GM23338 (cell line): ENCODE measurements at regions not wholly inside any gene's neighbourhood (a gene's known extent, or its start where the extent isn't known, plus 50 kb on each side); places are given as distances from the start of the nearest gene placed in this dataset.

Source experiments
- ATAC-seq: fragments of 200-7000 bp; cut with Tn5 transposase; 3 replicates; pipeline ENCODE4 v1.9.1; 2020
- DNase-seq: peaks from one replicate; pipeline ENCODE4 v3.0.0-alpha.2; 2015; ENCODE audit warnings: low spot score
- H2AFZ ChIP-seq: fragments of 200-600 bp; sonication (generic); 2 replicates; pipeline ENCODE4 v1.8.0; 2016; ENCODE audit warnings: antibody characterized with exemption, mild to moderate bottlenecking, moderate library complexity
- H3F3A ChIP-seq: fragments of 200-600 bp; sonication (generic); replicated peaks from 2 replicates; pipeline ENCODE4 v1.8.0; 2017; ENCODE audit warnings: antibody characterized with exemption, mixed run types, low read depth
- H3K27ac ChIP-seq: fragments of 200-600 bp; sonication (generic); 2 replicates; pipeline ENCODE4 v1.6.1; 2016; ENCODE audit warnings: low read depth
- H3K27me3 ChIP-seq: fragments of 200-600 bp; sonication (generic); 2 replicates; pipeline ENCODE4 v1.8.0; 2016; ENCODE audit warnings: mild to moderate bottlenecking, mixed run types, moderate library complexity; ENCODE audit not compliant: insufficient read depth
- H3K36me3 ChIP-seq: fragments of 200-600 bp; sonication (generic); 2 replicates; pipeline ENCODE4 v1.8.0; 2016; ENCODE audit warnings: mild to moderate bottlenecking; ENCODE audit not compliant: insufficient read depth
- H3K4me1 ChIP-seq: fragments of 200-600 bp; sonication (generic); 2 replicates; pipeline ENCODE4 v1.8.0; 2016; ENCODE audit warnings: mild to moderate bottlenecking, moderate library complexity; ENCODE audit not compliant: insufficient read depth
- H3K4me2 ChIP-seq: fragments of 200-600 bp; sonication (generic); 2 replicates; pipeline ENCODE4 v1.7.1; 2017; ENCODE audit warnings: mixed run types
- H3K4me3 ChIP-seq: fragments of 200-600 bp; sonication (generic); 2 replicates; pipeline ENCODE4 v1.6.1; 2016; ENCODE audit warnings: mixed run types
- H3K79me2 ChIP-seq: fragments of 200-600 bp; sonication (generic); replicated peaks from 2 replicates; pipeline ENCODE4 v1.8.0; 2017; ENCODE audit warnings: mild to moderate bottlenecking; ENCODE audit not compliant: insufficient read depth
- H3K9me2 ChIP-seq: fragments of 200-600 bp; sonication (generic); 2 replicates; pipeline ENCODE4 v1.8.0; 2017; ENCODE audit not compliant: insufficient read depth
- H4K20me1 ChIP-seq: fragments of 200-600 bp; sonication (generic); replicated peaks from 2 replicates; pipeline ENCODE4 v1.8.0; 2017; ENCODE audit warnings: mild to moderate bottlenecking; ENCODE audit not compliant: insufficient read depth
- H3K27ac Mint-ChIP-seq: 2 replicates; pipeline ENCODE4 v1.8.0; 2020; ENCODE audit warnings: inconsistent platforms, mild to moderate bottlenecking, moderate library complexity, mixed read lengths
- H3K27me3 Mint-ChIP-seq: 3 replicates; pipeline ENCODE4 v1.8.0; 2022; ENCODE audit warnings: low read depth, mild to moderate bottlenecking, moderate library complexity, mixed read lengths, inconsistent platforms; ENCODE audit not compliant: insufficient read depth, poor library complexity
- H3K36me3 Mint-ChIP-seq: 3 replicates; pipeline ENCODE4 v1.8.0; 2021; ENCODE audit warnings: low read depth, mild to moderate bottlenecking, inconsistent platforms, moderate library complexity, mixed read lengths
- H3K4me1 Mint-ChIP-seq: 3 replicates; pipeline ENCODE4 v1.8.0; 2020; ENCODE audit warnings: mild to moderate bottlenecking, inconsistent platforms, mixed read lengths
- H3K4me3 Mint-ChIP-seq: 3 replicates; pipeline ENCODE4 v1.8.0; 2021; ENCODE audit warnings: moderate library complexity, mild to moderate bottlenecking, inconsistent platforms, mixed read lengths
- H3K9me3 Mint-ChIP-seq: 3 replicates; pipeline ENCODE4 v1.8.0; 2020; ENCODE audit warnings: moderate library complexity, mild to moderate bottlenecking, inconsistent platforms, mixed read lengths
- CREB1 ChIP-seq: fragments of 250-450 bp; sonication (Bioruptor Pico); IDR thresholded peaks from 2 replicates; pipeline ENCODE4 v1.5.0; 2020; ENCODE audit warnings: low read depth, mild to moderate bottlenecking, moderate library complexity
- EZH2 ChIP-seq: fragments of 200-600 bp; sonication (generic); IDR thresholded peaks from one replicate; pipeline ENCODE4 v1.8.0; 2017; ENCODE audit warnings: antibody characterized with exemption, mild to moderate bottlenecking, low read depth; ENCODE audit not compliant: unreplicated experiment
- EZH2phosphoT487 ChIP-seq: fragments of 200-600 bp; sonication (generic); IDR thresholded peaks from one replicate; pipeline ENCODE4 v1.8.1; 2018; ENCODE audit warnings: antibody characterized with exemption; ENCODE audit not compliant: unreplicated experiment
- JUNB ChIP-seq: IDR thresholded peaks from one replicate; pipeline ENCODE4 v1.6.1; 2016; ENCODE audit warnings: antibody characterized with exemption; ENCODE audit not compliant: unreplicated experiment
- NANOG ChIP-seq: IDR thresholded peaks from 2 replicates; pipeline ENCODE4 v1.6.1; 2016; ENCODE audit warnings: antibody characterized with exemption, borderline replicate concordance
- POLR2AphosphoS5 ChIP-seq: IDR thresholded peaks from 2 replicates; pipeline ENCODE4 v1.6.1; 2016; ENCODE audit warnings: antibody characterized with exemption, low read depth
- STAT1 ChIP-seq: IDR thresholded peaks from one replicate; pipeline ENCODE4 v1.6.1; 2016; ENCODE audit warnings: antibody characterized with exemption; ENCODE audit not compliant: unreplicated experiment
- ZNF114 ChIP-seq: fragments of 250-450 bp; sonication (Bioruptor Pico); IDR thresholded peaks from 2 replicates; pipeline ENCODE4 v1.5.0; 2020; ENCODE audit warnings: mild to moderate bottlenecking, moderate library complexity
- ZNF331 ChIP-seq: fragments of 250-450 bp; sonication (Bioruptor Pico); IDR thresholded peaks from 2 replicates; pipeline ENCODE4 v1.5.0; 2020; ENCODE audit warnings: low read depth, mild to moderate bottlenecking, moderate library complexity
- TF ChIP-seq, protein P1 (sequence below): IDR thresholded peaks from 2 replicates; pipeline ENCODE4 v1.6.1; 2016; ENCODE audit warnings: antibody characterized with exemption
- TF ChIP-seq, protein P2 (sequence below): IDR thresholded peaks from one replicate; pipeline ENCODE4 v1.6.1; 2018; ENCODE audit warnings: antibody characterized with exemption; ENCODE audit not compliant: unreplicated experiment
- TF ChIP-seq, protein P3 (sequence below), 2 experiments: fragments of 200-600 bp in 1 of 2; sonication (generic) in 1 of 2; conservative IDR thresholded peaks; 2 replicates each; pipeline versions ENCODE4 v1.5.1 to v1.6.1; 2016 to 2017; ENCODE audit warnings: antibody characterized with exemption in 2 of 2, low read depth in 2 of 2, mild to moderate bottlenecking in 2 of 2, moderate library complexity in 1 of 2
- TF ChIP-seq, protein P4 (sequence below): fragments of 250-450 bp; sonication (Bioruptor Pico); IDR thresholded peaks from 2 replicates; pipeline ENCODE4 v1.5.0; 2020; ENCODE audit warnings: mild to moderate bottlenecking, moderate library complexity

DNA sequence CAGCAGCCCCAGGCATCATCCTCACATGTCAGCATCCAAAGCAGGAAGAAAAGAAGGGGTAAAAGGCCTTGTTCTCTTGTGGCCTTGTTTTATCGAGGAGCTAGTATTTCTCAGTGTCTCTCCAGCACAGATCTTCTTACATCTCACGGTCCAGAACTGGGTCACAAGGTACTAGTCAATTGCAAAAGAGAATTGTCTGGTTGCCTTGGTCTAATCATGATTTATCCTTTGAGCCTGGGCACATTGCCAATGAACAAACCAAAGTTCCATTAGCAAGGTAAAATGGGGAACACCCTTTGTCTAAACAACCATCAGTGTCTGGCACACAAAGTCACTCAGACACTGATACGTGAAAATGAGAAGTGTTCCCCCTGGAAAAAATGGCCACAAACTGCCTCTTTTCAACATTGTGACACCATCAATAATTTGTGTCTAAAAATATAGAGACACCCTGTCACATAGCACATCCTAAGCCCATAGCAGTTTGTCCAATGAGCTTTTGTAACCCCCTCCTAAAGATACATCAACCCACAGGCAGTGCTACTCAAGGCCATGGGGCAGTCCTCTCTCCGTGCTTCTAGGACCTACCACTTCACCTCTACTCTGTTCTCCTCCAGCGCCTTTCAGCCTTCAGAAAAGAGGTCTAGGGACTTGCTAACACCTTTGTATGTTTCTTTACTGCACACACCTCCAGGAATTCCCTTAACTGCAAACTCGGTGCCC lies 534.4 kb downstream of the MID1IP1 start:
- Mint-ChIP-seq H3K36me3 (no peaks in the 10 kb centered on the region), H3K27ac (no peak overlapping the region), H3K4me3 (no peak overlapping the region), H3K9me3 (no peaks in the 10 kb centered on the region), H3K27me3 (no peaks in the 10 kb centered on the region), H3K4me1 (no peaks in the 10 kb centered on the region)
- Histone ChIP-seq H3K4me3 (no peak overlapping the region), H2AFZ (no peak overlapping the region), H3K36me3 (no peaks in the 10 kb centered on the region), H3F3A (no peaks in the 10 kb centered on the region), H3K4me2 (no peak overlapping the region), H3K4me1 (no peaks in the 10 kb centered on the region), H3K27me3 (no peaks in the 10 kb centered on the region), H3K27ac (no peak overlapping the region), H3K9me2 (no peaks in the 10 kb centered on the region), H3K79me2 (no peaks in the 10 kb centered on the region), H4K20me1 (no peaks in the 10 kb centered on the region)
- TF ChIP-seq, protein P1, sequence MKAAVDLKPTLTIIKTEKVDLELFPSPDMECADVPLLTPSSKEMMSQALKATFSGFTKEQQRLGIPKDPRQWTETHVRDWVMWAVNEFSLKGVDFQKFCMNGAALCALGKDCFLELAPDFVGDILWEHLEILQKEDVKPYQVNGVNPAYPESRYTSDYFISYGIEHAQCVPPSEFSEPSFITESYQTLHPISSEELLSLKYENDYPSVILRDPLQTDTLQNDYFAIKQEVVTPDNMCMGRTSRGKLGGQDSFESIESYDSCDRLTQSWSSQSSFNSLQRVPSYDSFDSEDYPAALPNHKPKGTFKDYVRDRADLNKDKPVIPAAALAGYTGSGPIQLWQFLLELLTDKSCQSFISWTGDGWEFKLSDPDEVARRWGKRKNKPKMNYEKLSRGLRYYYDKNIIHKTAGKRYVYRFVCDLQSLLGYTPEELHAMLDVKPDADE = no peak
- TF ChIP-seq NANOG = no peak
- TF ChIP-seq CREB1 (CRISPR knock-in tag) = no peak
- TF ChIP-seq, protein P2, sequence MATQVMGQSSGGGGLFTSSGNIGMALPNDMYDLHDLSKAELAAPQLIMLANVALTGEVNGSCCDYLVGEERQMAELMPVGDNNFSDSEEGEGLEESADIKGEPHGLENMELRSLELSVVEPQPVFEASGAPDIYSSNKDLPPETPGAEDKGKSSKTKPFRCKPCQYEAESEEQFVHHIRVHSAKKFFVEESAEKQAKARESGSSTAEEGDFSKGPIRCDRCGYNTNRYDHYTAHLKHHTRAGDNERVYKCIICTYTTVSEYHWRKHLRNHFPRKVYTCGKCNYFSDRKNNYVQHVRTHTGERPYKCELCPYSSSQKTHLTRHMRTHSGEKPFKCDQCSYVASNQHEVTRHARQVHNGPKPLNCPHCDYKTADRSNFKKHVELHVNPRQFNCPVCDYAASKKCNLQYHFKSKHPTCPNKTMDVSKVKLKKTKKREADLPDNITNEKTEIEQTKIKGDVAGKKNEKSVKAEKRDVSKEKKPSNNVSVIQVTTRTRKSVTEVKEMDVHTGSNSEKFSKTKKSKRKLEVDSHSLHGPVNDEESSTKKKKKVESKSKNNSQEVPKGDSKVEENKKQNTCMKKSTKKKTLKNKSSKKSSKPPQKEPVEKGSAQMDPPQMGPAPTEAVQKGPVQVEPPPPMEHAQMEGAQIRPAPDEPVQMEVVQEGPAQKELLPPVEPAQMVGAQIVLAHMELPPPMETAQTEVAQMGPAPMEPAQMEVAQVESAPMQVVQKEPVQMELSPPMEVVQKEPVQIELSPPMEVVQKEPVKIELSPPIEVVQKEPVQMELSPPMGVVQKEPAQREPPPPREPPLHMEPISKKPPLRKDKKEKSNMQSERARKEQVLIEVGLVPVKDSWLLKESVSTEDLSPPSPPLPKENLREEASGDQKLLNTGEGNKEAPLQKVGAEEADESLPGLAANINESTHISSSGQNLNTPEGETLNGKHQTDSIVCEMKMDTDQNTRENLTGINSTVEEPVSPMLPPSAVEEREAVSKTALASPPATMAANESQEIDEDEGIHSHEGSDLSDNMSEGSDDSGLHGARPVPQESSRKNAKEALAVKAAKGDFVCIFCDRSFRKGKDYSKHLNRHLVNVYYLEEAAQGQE = no peak
- TF ChIP-seq, protein P3, sequence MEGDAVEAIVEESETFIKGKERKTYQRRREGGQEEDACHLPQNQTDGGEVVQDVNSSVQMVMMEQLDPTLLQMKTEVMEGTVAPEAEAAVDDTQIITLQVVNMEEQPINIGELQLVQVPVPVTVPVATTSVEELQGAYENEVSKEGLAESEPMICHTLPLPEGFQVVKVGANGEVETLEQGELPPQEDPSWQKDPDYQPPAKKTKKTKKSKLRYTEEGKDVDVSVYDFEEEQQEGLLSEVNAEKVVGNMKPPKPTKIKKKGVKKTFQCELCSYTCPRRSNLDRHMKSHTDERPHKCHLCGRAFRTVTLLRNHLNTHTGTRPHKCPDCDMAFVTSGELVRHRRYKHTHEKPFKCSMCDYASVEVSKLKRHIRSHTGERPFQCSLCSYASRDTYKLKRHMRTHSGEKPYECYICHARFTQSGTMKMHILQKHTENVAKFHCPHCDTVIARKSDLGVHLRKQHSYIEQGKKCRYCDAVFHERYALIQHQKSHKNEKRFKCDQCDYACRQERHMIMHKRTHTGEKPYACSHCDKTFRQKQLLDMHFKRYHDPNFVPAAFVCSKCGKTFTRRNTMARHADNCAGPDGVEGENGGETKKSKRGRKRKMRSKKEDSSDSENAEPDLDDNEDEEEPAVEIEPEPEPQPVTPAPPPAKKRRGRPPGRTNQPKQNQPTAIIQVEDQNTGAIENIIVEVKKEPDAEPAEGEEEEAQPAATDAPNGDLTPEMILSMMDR (conservative IDR thresholded peaks at IDR 0.05; ENCODE audit: low read depth in 2 of 2) = no peak
- no peak for TF ChIP-seq EZH2
- TF ChIP-seq, protein P4, sequence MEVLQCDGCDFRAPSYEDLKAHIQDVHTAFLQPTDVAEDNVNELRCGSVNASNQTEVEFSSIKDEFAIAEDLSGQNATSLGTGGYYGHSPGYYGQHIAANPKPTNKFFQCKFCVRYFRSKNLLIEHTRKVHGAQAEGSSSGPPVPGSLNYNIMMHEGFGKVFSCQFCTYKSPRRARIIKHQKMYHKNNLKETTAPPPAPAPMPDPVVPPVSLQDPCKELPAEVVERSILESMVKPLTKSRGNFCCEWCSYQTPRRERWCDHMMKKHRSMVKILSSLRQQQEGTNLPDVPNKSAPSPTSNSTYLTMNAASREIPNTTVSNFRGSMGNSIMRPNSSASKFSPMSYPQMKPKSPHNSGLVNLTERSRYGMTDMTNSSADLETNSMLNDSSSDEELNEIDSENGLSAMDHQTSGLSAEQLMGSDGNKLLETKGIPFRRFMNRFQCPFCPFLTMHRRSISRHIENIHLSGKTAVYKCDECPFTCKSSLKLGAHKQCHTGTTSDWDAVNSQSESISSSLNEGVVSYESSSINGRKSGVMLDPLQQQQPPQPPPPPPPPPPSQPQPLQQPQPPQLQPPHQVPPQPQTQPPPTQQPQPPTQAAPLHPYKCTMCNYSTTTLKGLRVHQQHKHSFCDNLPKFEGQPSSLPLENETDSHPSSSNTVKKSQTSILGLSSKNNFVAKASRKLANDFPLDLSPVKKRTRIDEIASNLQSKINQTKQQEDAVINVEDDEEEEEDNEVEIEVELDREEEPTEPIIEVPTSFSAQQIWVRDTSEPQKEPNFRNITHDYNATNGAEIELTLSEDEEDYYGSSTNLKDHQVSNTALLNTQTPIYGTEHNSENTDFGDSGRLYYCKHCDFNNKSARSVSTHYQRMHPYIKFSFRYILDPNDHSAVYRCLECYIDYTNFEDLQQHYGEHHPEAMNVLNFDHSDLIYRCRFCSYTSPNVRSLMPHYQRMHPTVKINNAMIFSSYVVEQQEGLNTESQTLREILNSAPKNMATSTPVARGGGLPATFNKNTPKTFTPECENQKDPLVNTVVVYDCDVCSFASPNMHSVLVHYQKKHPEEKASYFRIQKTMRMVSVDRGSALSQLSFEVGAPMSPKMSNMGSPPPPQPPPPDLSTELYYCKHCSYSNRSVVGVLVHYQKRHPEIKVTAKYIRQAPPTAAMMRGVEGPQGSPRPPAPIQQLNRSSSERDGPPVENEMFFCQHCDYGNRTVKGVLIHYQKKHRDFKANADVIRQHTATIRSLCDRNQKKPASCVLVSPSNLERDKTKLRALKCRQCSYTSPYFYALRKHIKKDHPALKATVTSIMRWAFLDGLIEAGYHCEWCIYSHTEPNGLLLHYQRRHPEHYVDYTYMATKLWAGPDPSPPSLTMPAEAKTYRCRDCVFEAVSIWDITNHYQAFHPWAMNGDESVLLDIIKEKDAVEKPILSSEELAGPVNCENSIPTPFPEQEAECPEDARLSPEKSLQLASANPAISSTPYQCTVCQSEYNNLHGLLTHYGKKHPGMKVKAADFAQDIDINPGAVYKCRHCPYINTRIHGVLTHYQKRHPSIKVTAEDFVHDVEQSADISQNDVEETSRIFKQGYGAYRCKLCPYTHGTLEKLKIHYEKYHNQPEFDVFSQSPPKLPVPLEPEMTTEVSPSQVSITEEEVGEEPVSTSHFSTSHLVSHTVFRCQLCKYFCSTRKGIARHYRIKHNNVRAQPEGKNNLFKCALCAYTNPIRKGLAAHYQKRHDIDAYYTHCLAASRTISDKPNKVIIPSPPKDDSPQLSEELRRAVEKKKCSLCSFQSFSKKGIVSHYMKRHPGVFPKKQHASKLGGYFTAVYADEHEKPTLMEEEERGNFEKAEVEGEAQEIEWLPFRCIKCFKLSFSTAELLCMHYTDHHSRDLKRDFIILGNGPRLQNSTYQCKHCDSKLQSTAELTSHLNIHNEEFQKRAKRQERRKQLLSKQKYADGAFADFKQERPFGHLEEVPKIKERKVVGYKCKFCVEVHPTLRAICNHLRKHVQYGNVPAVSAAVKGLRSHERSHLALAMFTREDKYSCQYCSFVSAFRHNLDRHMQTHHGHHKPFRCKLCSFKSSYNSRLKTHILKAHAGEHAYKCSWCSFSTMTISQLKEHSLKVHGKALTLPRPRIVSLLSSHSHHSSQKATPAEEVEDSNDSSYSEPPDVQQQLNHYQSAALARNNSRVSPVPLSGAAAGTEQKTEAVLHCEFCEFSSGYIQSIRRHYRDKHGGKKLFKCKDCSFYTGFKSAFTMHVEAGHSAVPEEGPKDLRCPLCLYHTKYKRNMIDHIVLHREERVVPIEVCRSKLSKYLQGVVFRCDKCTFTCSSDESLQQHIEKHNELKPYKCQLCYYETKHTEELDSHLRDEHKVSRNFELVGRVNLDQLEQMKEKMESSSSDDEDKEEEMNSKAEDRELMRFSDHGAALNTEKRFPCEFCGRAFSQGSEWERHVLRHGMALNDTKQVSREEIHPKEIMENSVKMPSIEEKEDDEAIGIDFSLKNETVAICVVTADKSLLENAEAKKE (CRISPR knock-in tag) = no peak
- TF ChIP-seq ZNF331 (CRISPR knock-in tag) = no peak
- TF ChIP-seq ZNF114 (CRISPR knock-in tag) = no peak
- TF ChIP-seq JUNB = no peak
- TF ChIP-seq EZH2phosphoT487 = no peak
- no peak for TF ChIP-seq POLR2AphosphoS5
- no peak for TF ChIP-seq STAT1
- ATAC-seq (no peak), DNase-seq (no peak)
